Osteoblast (primary cell): ENCODE measurements at regions not wholly inside any gene's neighbourhood (a gene's known extent, or its start where the extent isn't known, plus 50 kb on each side); places are given as distances from the start of the nearest gene placed in this dataset. TPM values are rescaled to one million over a fixed set of nuclear protein-coding genes. Genes with fewer than 3 reads are reported as not detected.
"Not testable (repeated sequence)": the region's sequence is repeated elsewhere in the genome, so short reads cannot be mapped to it uniquely, and the experiment has no call there.

Experiments used
- DNase-seq: peaks from one replicate; pipeline ENCODE4 v3.0.0; 2011; ENCODE audit warnings: low spot score, mixed read lengths; ENCODE audit not compliant: insufficient read length; ENCODE audit errors: missing footprints
- H2AFZ ChIP-seq: 2 replicates; pipeline ENCODE4 v1.6.0; 2011; ENCODE audit warnings: mild to moderate bottlenecking, low read length
- H3K27ac ChIP-seq: 2 replicates; pipeline ENCODE4 v1.5.1; 2011; ENCODE audit warnings: mild to moderate bottlenecking, low read depth, low read length, moderate library complexity
- H3K27me3 ChIP-seq: 2 replicates; pipeline ENCODE4 v1.6.0; 2012; ENCODE audit warnings: mild to moderate bottlenecking, control low read depth, inconsistent platforms, low read length, moderate library complexity; ENCODE audit not compliant: insufficient read depth
- H3K36me3 ChIP-seq: 2 replicates; pipeline ENCODE4 v1.5.1; 2011; ENCODE audit warnings: mild to moderate bottlenecking, low read length, control low read depth, moderate library complexity; ENCODE audit not compliant: insufficient read depth
- H3K4me1 ChIP-seq: 2 replicates; pipeline ENCODE4 v1.5.1; 2011; ENCODE audit warnings: mild to moderate bottlenecking, low read length, control low read depth, moderate library complexity; ENCODE audit not compliant: insufficient read depth
- H3K4me2 ChIP-seq: 2 replicates; pipeline ENCODE4 v1.6.0; 2011; ENCODE audit warnings: mild to moderate bottlenecking, low read length; ENCODE audit not compliant: insufficient read depth
- H3K4me3 ChIP-seq: fragments of 200-600 bp; sonication (generic); 3 replicates; pipeline ENCODE4 v1.5.1; 2012; ENCODE audit warnings: mild to moderate bottlenecking, low read length, inconsistent platforms; ENCODE audit not compliant: insufficient read depth
- H3K79me2 ChIP-seq: 2 replicates; pipeline ENCODE4 v1.6.0; 2012; ENCODE audit warnings: mild to moderate bottlenecking, low read length, control low read depth, inconsistent platforms; ENCODE audit not compliant: insufficient read depth
- H3K9me3 ChIP-seq: 2 replicates; pipeline ENCODE4 v1.5.1; 2011; ENCODE audit warnings: low read depth, low read length, control low read depth
- H4K20me1 ChIP-seq: 2 replicates; pipeline ENCODE4 v1.6.0; 2012; ENCODE audit warnings: mild to moderate bottlenecking, low read length, control low read depth; ENCODE audit not compliant: insufficient read depth
- small RNA-seq: library from RNA; depleted of rRNA; stranded (forward); fragments of <200 nt; gene quantifications from one replicate; pipeline ENCODE3, GENCODE V24; 2012

DNA sequence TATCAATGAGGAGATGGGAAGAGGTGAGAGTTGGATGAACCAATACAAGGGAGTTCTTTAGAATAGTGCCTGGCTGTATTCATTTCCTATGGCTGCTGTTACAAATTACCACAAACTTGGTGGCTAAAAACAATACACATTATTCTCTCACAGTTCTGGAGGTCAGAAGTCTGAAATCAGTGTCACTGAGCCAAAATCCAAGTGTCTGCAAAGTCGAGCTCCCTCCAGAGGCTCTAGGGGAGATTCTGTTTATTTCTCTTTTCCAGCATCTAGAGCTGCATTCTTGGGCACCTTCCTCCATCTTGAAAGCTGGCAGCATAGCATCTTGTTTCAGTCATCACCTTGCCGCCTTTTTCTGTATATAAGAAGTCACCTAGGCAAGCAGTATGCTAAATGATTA, 55.7 kb upstream of the TERB2 start:
- H3K27ac ChIP-seq, H4K20me1 ChIP-seq, H3K79me2 ChIP-seq, H3K36me3 ChIP-seq, H3K4me2 ChIP-seq, H2AFZ ChIP-seq, H3K4me3 ChIP-seq, H3K4me1 ChIP-seq, H3K9me3 ChIP-seq, H3K27me3 ChIP-seq, DNase-seq: not testable (repeated sequence)

DNA sequence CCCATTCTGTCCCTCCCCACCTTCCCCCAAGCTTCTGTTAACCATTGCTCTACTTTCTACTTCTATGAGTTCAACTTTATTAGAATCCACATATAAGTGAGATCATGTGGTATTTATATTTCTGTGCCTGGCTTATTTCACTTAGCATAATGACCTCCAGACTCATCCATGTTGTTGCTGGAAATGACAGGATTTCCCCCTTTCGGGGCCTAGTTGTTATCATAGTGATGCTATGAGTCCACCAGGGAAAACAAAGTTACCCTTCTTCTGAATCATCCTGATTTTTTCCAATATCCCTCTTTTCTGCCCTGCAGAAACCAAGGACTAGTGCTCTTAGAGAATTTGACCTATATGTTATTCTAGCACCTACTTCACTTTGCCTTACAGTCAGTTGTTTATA, 53.2 kb upstream of the TERB2 start:
- not testable (repeated sequence) for H3K4me2 ChIP-seq, DNase-seq

DNA sequence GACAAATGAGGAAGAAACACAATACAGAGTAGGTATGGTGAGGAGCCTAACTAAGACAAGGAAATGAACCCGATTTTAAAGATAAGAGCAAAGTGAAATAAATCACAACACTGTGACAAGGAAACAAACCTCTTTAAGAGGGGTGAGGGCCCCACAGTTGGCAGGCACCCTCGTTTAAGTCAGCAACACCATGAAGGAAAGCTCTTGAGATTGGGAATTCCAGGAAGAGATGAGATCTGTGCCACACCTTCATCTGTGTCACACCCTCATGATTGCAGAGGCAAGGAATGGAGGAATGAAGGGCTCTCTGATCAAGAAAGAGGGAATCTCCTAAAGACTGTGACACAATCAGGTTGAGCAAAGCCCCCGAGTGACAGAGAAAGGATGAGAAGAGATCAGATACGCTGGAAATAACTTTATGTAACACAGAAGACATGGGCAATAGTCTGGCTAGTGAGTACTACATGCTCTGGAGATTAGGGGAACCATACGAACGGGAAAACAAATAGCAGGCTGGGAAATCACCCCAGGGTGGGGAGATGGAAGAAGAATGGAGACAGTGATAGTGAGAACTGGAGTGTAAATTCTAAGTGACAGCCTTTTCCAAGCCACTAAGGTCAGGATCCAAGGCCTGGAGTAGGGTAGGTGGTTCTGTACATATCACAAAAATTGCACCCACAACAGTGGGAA, 51.7 kb upstream of the TERB2 start:
- H3K4me1 ChIP-seq, H3K36me3 ChIP-seq, H4K20me1 ChIP-seq, H3K9me3 ChIP-seq, DNase-seq, H3K4me2 ChIP-seq, H3K4me3 ChIP-seq, H3K27ac ChIP-seq, H3K27me3 ChIP-seq, H3K79me2 ChIP-seq, H2AFZ ChIP-seq: not testable (repeated sequence)

More for the DNA sequence above, 53.2 kb upstream of the TERB2 start:
- not testable (repeated sequence) for H3K27me3 ChIP-seq, H3K4me3 ChIP-seq, H3K9me3 ChIP-seq, H3K36me3 ChIP-seq, H3K79me2 ChIP-seq, H2AFZ ChIP-seq, H3K27ac ChIP-seq, H3K4me1 ChIP-seq, H4K20me1 ChIP-seq

Small RNA genes lying in the stretch of these regions (small RNA-seq; reads per million reads assigned to genes)
- gene RF00019: not detected
- not detected for gene RNU1-119P
